Keratinocyte (primary cell): ENCODE measurements at regions not wholly inside any gene's neighbourhood (a gene's known extent, or its start where the extent isn't known, plus 50 kb on each side); places are given as distances from the start of the nearest gene placed in this dataset.

ENCODE experiments used
- DNase-seq: peaks from one replicate; pipeline ENCODE4 v3.0.0-alpha.2; 2011; ENCODE audit warnings: low read depth, missing footprints, low spot score
- FAIRE-seq: peaks from 2 replicates; lab custom pipeline; 2011; peaks lifted over from hg19 to GRCh38; lab: Jason Lieb, UNC
- H2AFZ ChIP-seq: 2 replicates; pipeline ENCODE4 v1.6.0; 2012; ENCODE audit warnings: low read length, control low read depth, inconsistent platforms; ENCODE audit not compliant: control insufficient read depth
- H3K27ac ChIP-seq: 2 replicates; pipeline ENCODE4 v1.5.1; 2011; ENCODE audit warnings: low read length; ENCODE audit not compliant: control insufficient read depth, insufficient read depth
- H3K27me3 ChIP-seq: 3 replicates; pipeline ENCODE4 v1.6.0; 2011; ENCODE audit warnings: low read length; ENCODE audit not compliant: control insufficient read depth, insufficient read depth; ENCODE audit errors: extremely low read depth
- H3K36me3 ChIP-seq, 2 experiments: 2 replicates in 1 of 2; 3 replicates in 1 of 2; pipeline ENCODE4 v1.5.1; 2011; ENCODE audit warnings: low read length in 2 of 2, mild to moderate bottlenecking in 1 of 2; ENCODE audit not compliant: control insufficient read depth in 2 of 2, insufficient read depth in 2 of 2; ENCODE audit errors: extremely low read depth in 1 of 2
- H3K4me1 ChIP-seq: 3 replicates; pipeline ENCODE4 v1.5.1; 2011; ENCODE audit warnings: low read length; ENCODE audit not compliant: control insufficient read depth, insufficient read depth; ENCODE audit errors: extremely low read depth
- H3K4me2 ChIP-seq: 3 replicates; pipeline ENCODE4 v1.6.0; 2011; ENCODE audit warnings: low read depth, low read length; ENCODE audit not compliant: control insufficient read depth, insufficient read depth; ENCODE audit errors: extremely low read depth
- H3K4me3 ChIP-seq, 3 experiments: fragments of 200-600 bp in 1 of 3; sonication (generic) in 1 of 3; 2 replicates in 2 of 3; 3 replicates in 1 of 3; pipeline ENCODE4 v1.5.1; 2011 to 2016; ENCODE audit warnings: low read length in 3 of 3, mild to moderate bottlenecking in 3 of 3, control low read depth in 2 of 3, inconsistent platforms in 1 of 3, low read depth in 1 of 3, mixed read lengths in 1 of 3, mixed run types in 1 of 3, moderate library complexity in 1 of 3; ENCODE audit not compliant: control insufficient read depth in 2 of 3, insufficient read depth in 2 of 3; ENCODE audit errors: extremely low read depth in 1 of 3
- H3K79me2 ChIP-seq: 2 replicates; pipeline ENCODE4 v1.6.0; 2012; ENCODE audit warnings: low read length; ENCODE audit not compliant: control insufficient read depth, insufficient read depth
- H3K9ac ChIP-seq: 3 replicates; pipeline ENCODE4 v1.6.0; 2011; ENCODE audit warnings: low read length; ENCODE audit not compliant: control insufficient read depth, insufficient read depth; ENCODE audit errors: extremely low read depth
- H3K9me1 ChIP-seq: 3 replicates; pipeline ENCODE4 v1.6.0; 2011; ENCODE audit warnings: low read length; ENCODE audit not compliant: control insufficient read depth, insufficient read depth; ENCODE audit errors: extremely low read depth
- H3K9me3 ChIP-seq: 2 replicates; pipeline ENCODE4 v1.5.1; 2012; ENCODE audit warnings: low read depth, low read length; ENCODE audit not compliant: control insufficient read depth
- H4K20me1 ChIP-seq: 3 replicates; pipeline ENCODE4 v1.6.0; 2011; ENCODE audit warnings: low read length; ENCODE audit not compliant: control insufficient read depth, insufficient read depth; ENCODE audit errors: extremely low read depth
- EZH2 ChIP-seq: IDR thresholded peaks from one replicate; pipeline ENCODE4 v1.6.1; 2012; ENCODE audit warnings: inconsistent platforms, mild to moderate bottlenecking, low read length, moderate library complexity
- dilution Hi-C: fragments of 300-500 bp; cut with MboI; formaldehyde crosslinking; loops from one replicate; pipeline ENCODE4 v1.7.0; 2020; ENCODE audit warnings: low sequenced_read_pairs; ENCODE audit not compliant: extremely low pct_ligation_motif_present
- TF ChIP-seq, protein P1 (sequence below), 3 experiments: IDR thresholded peaks in 1 of 3; conservative IDR thresholded peaks in 1 of 3; optimal IDR thresholded peaks in 1 of 3; 2 replicates in 2 of 3; 3 replicates in 1 of 3; pipeline versions ENCODE3 to v1.5.1; 2011; ENCODE audit warnings: low read length in 3 of 3, mild to moderate bottlenecking in 3 of 3, moderate library complexity in 2 of 3, control low read depth in 1 of 3, inconsistent platforms in 1 of 3; ENCODE audit not compliant: insufficient read depth in 2 of 3; ENCODE audit errors: extremely low read depth in 1 of 3

DNA sequence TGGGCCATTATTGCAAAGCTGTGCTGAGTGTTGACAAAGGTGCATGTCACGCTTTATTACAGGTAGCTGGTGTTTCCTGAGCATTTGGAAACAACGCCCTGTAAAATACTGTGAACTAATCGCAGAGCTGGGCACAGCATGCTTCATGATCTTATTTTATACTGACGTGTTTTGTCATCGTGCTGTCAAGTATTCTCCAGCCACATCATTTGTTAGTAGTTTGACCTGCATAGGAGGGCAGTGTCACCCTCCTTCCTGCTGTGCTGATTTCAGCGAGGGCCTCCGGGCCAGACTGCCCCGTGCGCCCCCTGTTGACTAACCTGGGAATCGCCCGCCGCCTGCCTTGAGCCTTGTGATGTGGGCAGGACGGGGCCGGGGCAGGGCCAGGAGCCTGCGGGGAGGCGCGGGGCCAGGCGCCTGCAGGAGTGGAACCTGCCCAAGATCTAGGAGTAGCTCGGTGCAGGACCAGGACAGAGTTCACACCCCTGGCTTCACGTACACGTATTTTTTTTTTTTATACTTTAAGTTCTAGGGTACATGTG, 820.7 kb downstream of the KCNJ18 start:
- H3K27ac ChIP-seq, result no peak overlapping the region
- TF ChIP-seq EZH2, result no peak
- TF ChIP-seq, protein P1, sequence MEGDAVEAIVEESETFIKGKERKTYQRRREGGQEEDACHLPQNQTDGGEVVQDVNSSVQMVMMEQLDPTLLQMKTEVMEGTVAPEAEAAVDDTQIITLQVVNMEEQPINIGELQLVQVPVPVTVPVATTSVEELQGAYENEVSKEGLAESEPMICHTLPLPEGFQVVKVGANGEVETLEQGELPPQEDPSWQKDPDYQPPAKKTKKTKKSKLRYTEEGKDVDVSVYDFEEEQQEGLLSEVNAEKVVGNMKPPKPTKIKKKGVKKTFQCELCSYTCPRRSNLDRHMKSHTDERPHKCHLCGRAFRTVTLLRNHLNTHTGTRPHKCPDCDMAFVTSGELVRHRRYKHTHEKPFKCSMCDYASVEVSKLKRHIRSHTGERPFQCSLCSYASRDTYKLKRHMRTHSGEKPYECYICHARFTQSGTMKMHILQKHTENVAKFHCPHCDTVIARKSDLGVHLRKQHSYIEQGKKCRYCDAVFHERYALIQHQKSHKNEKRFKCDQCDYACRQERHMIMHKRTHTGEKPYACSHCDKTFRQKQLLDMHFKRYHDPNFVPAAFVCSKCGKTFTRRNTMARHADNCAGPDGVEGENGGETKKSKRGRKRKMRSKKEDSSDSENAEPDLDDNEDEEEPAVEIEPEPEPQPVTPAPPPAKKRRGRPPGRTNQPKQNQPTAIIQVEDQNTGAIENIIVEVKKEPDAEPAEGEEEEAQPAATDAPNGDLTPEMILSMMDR (optimal IDR thresholded peaks at IDR 0.05 in 1 of 3, IDR thresholded peaks at IDR 0.05 in 1 of 3, conservative IDR thresholded peaks at IDR 0.05 in 1 of 3; ENCODE audit: extremely low read depth in 1 of 3, insufficient read depth in 2 of 3, low read length in 3 of 3), result no peak
- no peaks in the 10 kb centered on the region for H3K27me3 ChIP-seq
- DNase-seq (no peak), FAIRE-seq (no peak)
- no peak overlapping the region for H2AFZ ChIP-seq
- dilution Hi-C loops, result no loop called here
- no peaks in the 10 kb centered on the region for H3K36me3 ChIP-seq
- H3K79me2 ChIP-seq, result no peaks in the 10 kb centered on the region
- H3K4me3 ChIP-seq, result no peak overlapping the region
- no peaks in the 10 kb centered on the region for H4K20me1 ChIP-seq
- H3K9me1 ChIP-seq, result no peaks in the 10 kb centered on the region
- H3K4me1 ChIP-seq, result no peaks in the 10 kb centered on the region
- no peak overlapping the region for H3K9ac ChIP-seq
- H3K4me2 ChIP-seq, result no peak overlapping the region
- peaks cover 3% of the 10 kb centered on the region for H3K9me3 ChIP-seq

DNA sequence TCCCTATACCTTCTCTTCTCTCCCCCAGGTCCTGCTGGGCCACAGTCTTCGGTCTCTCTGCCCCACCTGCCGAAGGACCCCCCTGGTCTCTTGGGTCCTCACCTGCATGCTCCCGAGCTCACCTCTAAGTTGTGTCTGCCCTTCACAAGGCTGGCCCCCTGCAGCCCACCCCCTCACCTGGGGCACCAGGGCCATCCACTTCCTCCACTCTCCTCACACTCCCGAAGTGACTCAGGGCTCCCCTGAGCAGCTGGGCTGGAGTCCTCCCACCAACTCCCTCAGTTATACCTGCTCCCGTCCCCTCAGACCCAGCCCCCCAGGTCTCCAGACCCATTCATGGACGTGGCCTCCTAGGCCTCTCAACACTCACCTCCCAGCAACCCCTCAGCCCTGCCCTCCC, 822.0 kb downstream of the KCNJ18 start:
- no peaks in the 10 kb centered on the region for H3K79me2 ChIP-seq
- H2AFZ ChIP-seq, result no peak overlapping the region
- H3K4me1 ChIP-seq, result no peaks in the 10 kb centered on the region
- dilution Hi-C loops, result no loop called here
- H4K20me1 ChIP-seq, result no peaks in the 10 kb centered on the region
- no peak overlapping the region for H3K27ac ChIP-seq
- peaks cover 3% of the 10 kb centered on the region for H3K9me3 ChIP-seq
- TF ChIP-seq EZH2, result no peak
- TF ChIP-seq, protein P1 (optimal IDR thresholded peaks at IDR 0.05 in 1 of 3, IDR thresholded peaks at IDR 0.05 in 1 of 3, conservative IDR thresholded peaks at IDR 0.05 in 1 of 3; ENCODE audit: extremely low read depth in 1 of 3, insufficient read depth in 2 of 3, low read length in 3 of 3), result no peak
- DNase-seq (no peak), FAIRE-seq (no peak)
- no peaks in the 10 kb centered on the region for H3K27me3 ChIP-seq
- no peak overlapping the region for H3K4me2 ChIP-seq
- no peak overlapping the region for H3K4me3 ChIP-seq
- H3K9me1 ChIP-seq, result no peaks in the 10 kb centered on the region
- H3K9ac ChIP-seq, result no peak overlapping the region
- no peaks in the 10 kb centered on the region for H3K36me3 ChIP-seq
